ENCODE measurements at regions not wholly inside any gene's neighbourhood (a gene's known extent, or its start where the extent isn't known, plus 50 kb on each side); places are given as distances from the start of the nearest gene placed in this dataset.

DNA sequence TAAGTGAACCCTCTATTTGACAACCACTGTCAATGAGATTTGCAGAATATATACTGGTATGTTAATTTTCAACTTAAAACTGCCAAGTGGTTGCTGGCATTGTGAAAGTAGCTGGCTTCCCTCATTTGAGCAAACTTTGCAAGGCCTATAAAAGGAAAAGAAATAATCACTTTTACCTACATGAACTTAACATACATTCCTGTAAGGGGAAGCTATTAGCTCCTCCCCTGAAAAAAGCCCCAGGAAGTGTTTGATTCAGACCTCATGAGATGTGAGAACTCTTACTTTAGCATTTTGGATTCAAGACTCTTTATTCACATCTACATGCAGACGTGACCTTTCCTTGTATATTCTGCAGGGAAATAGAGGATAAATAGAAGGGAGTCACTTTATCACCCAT is 175.6 kb downstream of the OTUD1 start:
- peaks cover 37% of the 10 kb centered on the region for H3K27me3 Mint-ChIP-seq (ENCODE audit: low read depth)
- TF ChIP-seq, protein P1, sequence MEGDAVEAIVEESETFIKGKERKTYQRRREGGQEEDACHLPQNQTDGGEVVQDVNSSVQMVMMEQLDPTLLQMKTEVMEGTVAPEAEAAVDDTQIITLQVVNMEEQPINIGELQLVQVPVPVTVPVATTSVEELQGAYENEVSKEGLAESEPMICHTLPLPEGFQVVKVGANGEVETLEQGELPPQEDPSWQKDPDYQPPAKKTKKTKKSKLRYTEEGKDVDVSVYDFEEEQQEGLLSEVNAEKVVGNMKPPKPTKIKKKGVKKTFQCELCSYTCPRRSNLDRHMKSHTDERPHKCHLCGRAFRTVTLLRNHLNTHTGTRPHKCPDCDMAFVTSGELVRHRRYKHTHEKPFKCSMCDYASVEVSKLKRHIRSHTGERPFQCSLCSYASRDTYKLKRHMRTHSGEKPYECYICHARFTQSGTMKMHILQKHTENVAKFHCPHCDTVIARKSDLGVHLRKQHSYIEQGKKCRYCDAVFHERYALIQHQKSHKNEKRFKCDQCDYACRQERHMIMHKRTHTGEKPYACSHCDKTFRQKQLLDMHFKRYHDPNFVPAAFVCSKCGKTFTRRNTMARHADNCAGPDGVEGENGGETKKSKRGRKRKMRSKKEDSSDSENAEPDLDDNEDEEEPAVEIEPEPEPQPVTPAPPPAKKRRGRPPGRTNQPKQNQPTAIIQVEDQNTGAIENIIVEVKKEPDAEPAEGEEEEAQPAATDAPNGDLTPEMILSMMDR (IDR thresholded peaks at IDR 0.05; ENCODE audit: unreplicated experiment), result no peak
- H3K36me3 Mint-ChIP-seq, result no peaks in the 10 kb centered on the region
- no peaks in the 10 kb centered on the region for H3K4me1 Mint-ChIP-seq
- no peak overlapping the region for H3K27ac Mint-ChIP-seq
- DNase-seq (ENCODE audit: low spot score in 2 of 2, unreplicated experiment in 2 of 2), result no peak
- no peak overlapping the region for H3K4me3 Mint-ChIP-seq
- H3K9me3 Mint-ChIP-seq, result no peaks in the 10 kb centered on the region

DNA sequence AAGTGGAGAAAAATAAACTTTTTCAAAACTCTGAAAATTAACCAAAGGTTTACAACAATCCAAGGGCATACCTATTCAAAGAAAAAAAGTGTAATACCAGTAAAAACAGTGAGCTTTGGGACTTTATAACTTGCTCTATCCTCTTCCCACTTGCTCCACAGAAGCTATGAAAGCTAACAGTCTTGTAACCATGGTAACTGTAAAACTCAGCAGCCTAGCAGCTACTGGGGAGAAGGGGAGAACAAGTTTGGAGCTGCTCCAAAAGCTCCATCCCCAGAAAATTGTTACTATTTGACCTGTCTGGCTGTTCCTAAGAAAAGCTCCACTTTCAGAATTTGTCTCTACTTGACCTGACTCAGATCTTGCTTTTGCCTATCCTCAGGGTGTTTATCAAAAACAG is 191.5 kb downstream of the OTUD1 start:
- Mint-ChIP-seq H3K36me3 (peaks cover 4% of the 10 kb centered on the region), H3K4me1 (peaks cover 8% of the 10 kb centered on the region), H3K27ac (no peak overlapping the region), H3K27me3 (ENCODE audit: low read depth) (peaks cover 21% of the 10 kb centered on the region), H3K4me3 (no peak overlapping the region), H3K9me3 (peaks cover 23% of the 10 kb centered on the region)
- TF ChIP-seq, protein P1 (IDR thresholded peaks at IDR 0.05; ENCODE audit: unreplicated experiment), result no peak
- no peak for DNase-seq (ENCODE audit: low spot score in 2 of 2, unreplicated experiment in 2 of 2)

DNA sequence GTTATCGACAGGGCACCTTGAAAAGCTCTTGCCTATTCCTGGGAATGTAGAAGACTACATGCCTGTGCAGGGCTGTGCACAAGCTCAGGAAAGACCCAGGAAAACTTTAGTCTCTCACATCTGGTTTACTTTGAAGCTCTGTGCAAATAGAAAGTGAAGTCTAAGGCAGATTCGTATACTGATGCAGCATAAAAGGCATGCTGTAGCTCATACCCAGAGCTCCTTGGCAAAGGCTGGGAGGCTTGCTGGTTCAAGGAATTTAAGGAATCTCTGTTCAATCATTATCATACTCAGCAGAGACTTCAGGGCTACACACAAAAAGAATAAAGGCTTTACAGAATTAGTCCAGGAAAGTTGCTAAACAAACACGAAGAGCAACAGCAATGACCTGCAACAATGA is 192.0 kb downstream of the OTUD1 start:
- Mint-ChIP-seq H3K9me3 (peaks cover 23% of the 10 kb centered on the region), H3K4me3 (no peak overlapping the region), H3K27ac (no peak overlapping the region), H3K27me3 (ENCODE audit: low read depth) (peaks cover 15% of the 10 kb centered on the region), H3K4me1 (peaks cover 8% of the 10 kb centered on the region), H3K36me3 (peaks cover 4% of the 10 kb centered on the region)
- DNase-seq (ENCODE audit: low spot score in 2 of 2, unreplicated experiment in 2 of 2), result no peak
- TF ChIP-seq, protein P1 (IDR thresholded peaks at IDR 0.05; ENCODE audit: unreplicated experiment), result no peak

DNA sequence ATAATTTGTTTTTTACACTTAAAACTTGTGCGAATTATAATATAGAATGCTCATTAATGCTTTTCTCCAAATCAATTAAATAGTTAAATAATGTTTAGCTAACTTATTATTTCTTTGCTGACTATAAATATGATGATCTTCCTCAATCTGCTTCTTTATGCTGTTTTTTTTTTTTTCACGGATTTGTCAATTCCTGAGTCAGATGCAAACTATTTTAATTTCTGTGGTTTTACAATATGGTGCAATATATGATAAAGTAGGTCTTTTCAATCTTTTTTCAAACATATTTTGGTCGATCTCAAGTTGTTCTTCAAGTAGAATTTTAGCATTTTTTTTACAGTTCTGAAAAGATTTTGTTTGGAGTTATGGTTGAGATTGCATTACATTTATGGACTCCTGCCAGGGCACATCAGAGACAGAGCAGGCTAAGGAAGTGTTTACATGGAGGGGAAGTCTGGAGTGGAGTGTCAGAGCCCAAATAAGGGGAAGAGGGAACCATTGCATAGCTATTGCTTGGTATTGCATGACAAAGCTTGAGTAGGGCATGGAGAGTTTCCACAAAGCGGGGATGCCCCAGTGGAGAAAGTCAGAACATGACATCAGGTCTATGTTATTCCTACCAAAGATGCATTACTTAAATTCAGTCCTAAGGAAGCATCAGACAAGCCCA is 204.4 kb downstream of the OTUD1 start:
- Mint-ChIP-seq H3K36me3 (no peaks in the 10 kb centered on the region), H3K27me3 (ENCODE audit: low read depth) (peaks cover 56% of the 10 kb centered on the region), H3K9me3 (peaks cover under 1% of the 10 kb centered on the region), H3K4me1 (no peaks in the 10 kb centered on the region), H3K4me3 (no peak overlapping the region), H3K27ac (no peak overlapping the region)
- DNase-seq (ENCODE audit: low spot score in 2 of 2, unreplicated experiment in 2 of 2), result no peak
- TF ChIP-seq, protein P1 (IDR thresholded peaks at IDR 0.05; ENCODE audit: unreplicated experiment), result no peak

DNA sequence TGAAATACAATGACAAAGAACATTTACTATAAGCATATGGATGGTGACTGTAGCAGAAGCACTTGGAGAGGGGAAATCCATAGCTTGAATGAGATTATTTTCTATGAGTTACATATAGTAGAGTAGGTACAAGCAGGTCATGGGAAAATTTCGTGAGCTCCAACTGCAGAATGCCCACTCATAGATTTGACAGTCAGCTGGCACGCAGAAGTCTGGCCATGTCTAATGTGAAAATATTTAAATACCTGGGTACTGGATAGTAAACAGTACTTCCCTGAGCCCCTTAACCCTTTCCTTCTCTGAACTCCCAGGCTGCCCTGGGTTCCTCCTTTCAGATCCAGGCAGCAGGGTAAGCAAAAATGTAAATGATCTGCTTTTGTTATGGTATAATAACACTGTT is 209.7 kb downstream of the OTUD1 start:
- H3K9me3 Mint-ChIP-seq, result no peaks in the 10 kb centered on the region
- no peaks in the 10 kb centered on the region for H3K36me3 Mint-ChIP-seq
- H3K4me1 Mint-ChIP-seq, result no peaks in the 10 kb centered on the region
- no peak overlapping the region for H3K27ac Mint-ChIP-seq
- DNase-seq (ENCODE audit: low spot score in 2 of 2, unreplicated experiment in 2 of 2), result no peak
- H3K27me3 Mint-ChIP-seq (ENCODE audit: low read depth), result peaks cover 44% of the 10 kb centered on the region
- TF ChIP-seq, protein P1 (IDR thresholded peaks at IDR 0.05; ENCODE audit: unreplicated experiment), result no peak
- no peak overlapping the region for H3K4me3 Mint-ChIP-seq

DNA sequence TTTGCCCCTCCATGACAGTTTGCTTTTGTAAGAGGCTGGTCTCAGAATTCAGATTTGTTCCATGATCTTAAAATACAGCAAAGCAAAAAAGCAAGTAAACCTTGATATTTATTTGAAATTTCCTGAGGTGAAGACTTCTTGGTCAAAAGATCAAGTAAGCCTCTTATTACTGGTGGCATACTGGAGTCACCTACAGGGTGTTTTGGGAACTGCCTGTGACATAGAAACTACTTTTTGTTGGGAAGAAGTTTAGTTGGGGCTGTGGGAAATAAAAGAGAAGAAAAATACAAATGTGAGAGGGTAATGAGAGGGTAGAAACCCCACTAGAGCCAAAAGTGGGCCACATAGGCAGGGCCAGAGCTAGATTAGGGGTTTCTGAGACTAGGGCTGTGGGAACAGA is 217.9 kb downstream of the OTUD1 start:
- peaks cover 49% of the 10 kb centered on the region for H3K27me3 Mint-ChIP-seq (ENCODE audit: low read depth)
- TF ChIP-seq, protein P1 (IDR thresholded peaks at IDR 0.05; ENCODE audit: unreplicated experiment), result peak; percentile 53
- no peak overlapping the region for H3K4me3 Mint-ChIP-seq
- DNase-seq (ENCODE audit: low spot score in 2 of 2, unreplicated experiment in 2 of 2), result no peak
- no peaks in the 10 kb centered on the region for H3K36me3 Mint-ChIP-seq
- H3K9me3 Mint-ChIP-seq, result no peaks in the 10 kb centered on the region
- no peak overlapping the region for H3K27ac Mint-ChIP-seq
- H3K4me1 Mint-ChIP-seq, result no peaks in the 10 kb centered on the region
